ENCODE measurements at regions not wholly inside any gene's neighbourhood (a gene's known extent, or its start where the extent isn't known, plus 50 kb on each side); places are given as distances from the start of the nearest gene placed in this dataset.

DNA sequence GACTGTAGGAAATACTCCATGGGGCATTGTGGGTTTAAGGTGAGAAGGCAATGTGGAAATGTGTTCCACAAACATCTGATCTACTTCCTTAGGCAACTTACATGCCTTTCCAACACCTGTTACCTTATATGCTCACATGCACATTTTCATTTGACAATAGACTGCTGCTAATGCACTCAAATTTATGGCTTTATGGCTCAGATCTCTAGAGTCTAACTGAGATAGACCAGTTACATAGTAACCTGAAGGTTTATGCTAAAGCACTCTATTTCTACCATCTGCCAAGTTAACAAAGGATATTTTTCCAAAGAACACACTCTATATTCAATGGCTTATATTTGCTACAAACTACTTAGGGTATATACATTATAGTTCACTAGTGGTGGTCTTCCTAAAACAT, 969.0 kb downstream of the TECRL start:
- TF ChIP-seq POLR2A (IDR thresholded peaks at IDR 0.05) (no peak), POLR2AphosphoS5 (IDR thresholded peaks at IDR 0.05) (no peak)
- TF ChIP-seq, protein P1, sequence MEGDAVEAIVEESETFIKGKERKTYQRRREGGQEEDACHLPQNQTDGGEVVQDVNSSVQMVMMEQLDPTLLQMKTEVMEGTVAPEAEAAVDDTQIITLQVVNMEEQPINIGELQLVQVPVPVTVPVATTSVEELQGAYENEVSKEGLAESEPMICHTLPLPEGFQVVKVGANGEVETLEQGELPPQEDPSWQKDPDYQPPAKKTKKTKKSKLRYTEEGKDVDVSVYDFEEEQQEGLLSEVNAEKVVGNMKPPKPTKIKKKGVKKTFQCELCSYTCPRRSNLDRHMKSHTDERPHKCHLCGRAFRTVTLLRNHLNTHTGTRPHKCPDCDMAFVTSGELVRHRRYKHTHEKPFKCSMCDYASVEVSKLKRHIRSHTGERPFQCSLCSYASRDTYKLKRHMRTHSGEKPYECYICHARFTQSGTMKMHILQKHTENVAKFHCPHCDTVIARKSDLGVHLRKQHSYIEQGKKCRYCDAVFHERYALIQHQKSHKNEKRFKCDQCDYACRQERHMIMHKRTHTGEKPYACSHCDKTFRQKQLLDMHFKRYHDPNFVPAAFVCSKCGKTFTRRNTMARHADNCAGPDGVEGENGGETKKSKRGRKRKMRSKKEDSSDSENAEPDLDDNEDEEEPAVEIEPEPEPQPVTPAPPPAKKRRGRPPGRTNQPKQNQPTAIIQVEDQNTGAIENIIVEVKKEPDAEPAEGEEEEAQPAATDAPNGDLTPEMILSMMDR (IDR thresholded peaks at IDR 0.05): no peak
- H3K27me3 ChIP-seq (replicated peaks; ENCODE audit: insufficient read depth): no peaks in the 10 kb centered on the region
- no peaks in the 10 kb centered on the region for H3K36me3 ChIP-seq
- no peaks in the 10 kb centered on the region for H3K9me3 ChIP-seq
- no peak overlapping the region for H3K4me3 ChIP-seq
- no peaks in the 10 kb centered on the region for H3K4me1 ChIP-seq (replicated peaks)
- intact Hi-C loops (cut with DNase I): no loop called here
- no peak overlapping the region for H3K27ac ChIP-seq
- no peak for DNase-seq (ENCODE audit: low spot score)

DNA sequence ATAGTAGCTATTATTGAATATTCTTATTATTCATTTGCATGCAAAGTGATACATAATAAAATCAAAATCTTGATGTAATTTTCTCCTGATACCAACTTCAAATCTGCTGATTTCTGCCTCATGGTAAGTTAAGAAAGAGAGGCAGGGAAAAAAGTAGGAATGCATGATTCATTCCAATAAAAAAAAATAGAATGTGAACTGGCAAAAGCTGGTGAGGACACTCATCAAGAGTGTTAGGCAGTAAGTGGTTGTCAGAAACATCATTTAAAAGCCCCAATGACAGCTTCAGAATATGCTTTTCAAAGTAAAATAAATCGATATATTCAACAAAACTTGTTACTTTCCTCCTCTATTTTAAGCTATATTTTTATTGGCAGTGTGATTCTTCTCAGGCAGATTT, 979.1 kb downstream of the TECRL start:
- Histone ChIP-seq H3K4me1 (replicated peaks) (no peaks in the 10 kb centered on the region), H3K9me3 (no peaks in the 10 kb centered on the region), H3K36me3 (no peaks in the 10 kb centered on the region), H3K27ac (no peak overlapping the region), H3K27me3 (replicated peaks; ENCODE audit: insufficient read depth) (no peaks in the 10 kb centered on the region), H3K4me3 (no peak overlapping the region)
- TF ChIP-seq, protein P1 (IDR thresholded peaks at IDR 0.05): no peak
- TF ChIP-seq POLR2A (IDR thresholded peaks at IDR 0.05) (no peak), POLR2AphosphoS5 (IDR thresholded peaks at IDR 0.05) (no peak)
- WGBS: 69% methylated on average over 1 of the region's 1 CpG
- intact Hi-C loops (cut with DNase I): no loop called here
- no peak for DNase-seq (ENCODE audit: low spot score)

DNA sequence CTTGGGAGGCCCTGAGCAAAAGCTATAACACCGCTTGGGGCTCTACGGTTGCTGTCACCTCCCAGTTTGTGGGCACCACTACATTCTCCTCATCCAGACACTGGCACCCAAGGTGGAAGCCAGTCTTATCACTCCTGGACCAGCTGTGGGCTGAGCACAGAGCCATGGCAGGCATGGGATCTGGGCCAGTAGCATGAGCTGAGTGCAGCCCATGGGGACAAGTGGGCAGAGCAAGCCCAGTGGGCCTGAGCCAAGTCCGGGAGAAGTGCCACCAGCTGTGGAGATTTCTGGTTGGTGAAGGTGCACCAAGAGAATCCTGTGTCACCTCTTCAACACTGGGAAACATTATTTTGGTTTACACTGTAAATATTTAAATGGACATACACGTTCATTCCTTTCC, 1013.0 kb downstream of the TECRL start:
- Histone ChIP-seq H3K9me3 (no peaks in the 10 kb centered on the region), H3K27ac (no peak overlapping the region), H3K4me1 (replicated peaks) (no peaks in the 10 kb centered on the region), H3K36me3 (no peaks in the 10 kb centered on the region), H3K27me3 (replicated peaks; ENCODE audit: insufficient read depth) (no peaks in the 10 kb centered on the region), H3K4me3 (no peak overlapping the region)
- WGBS: 82% methylated on average over 4 of the region's 4 CpGs
- no peak for TF ChIP-seq POLR2AphosphoS5 (IDR thresholded peaks at IDR 0.05)
- no peak for TF ChIP-seq POLR2A (IDR thresholded peaks at IDR 0.05)
- TF ChIP-seq, protein P1 (IDR thresholded peaks at IDR 0.05): no peak
- DNase-seq (ENCODE audit: low spot score): no peak
- intact Hi-C loops (cut with DNase I): no loop called here

DNA sequence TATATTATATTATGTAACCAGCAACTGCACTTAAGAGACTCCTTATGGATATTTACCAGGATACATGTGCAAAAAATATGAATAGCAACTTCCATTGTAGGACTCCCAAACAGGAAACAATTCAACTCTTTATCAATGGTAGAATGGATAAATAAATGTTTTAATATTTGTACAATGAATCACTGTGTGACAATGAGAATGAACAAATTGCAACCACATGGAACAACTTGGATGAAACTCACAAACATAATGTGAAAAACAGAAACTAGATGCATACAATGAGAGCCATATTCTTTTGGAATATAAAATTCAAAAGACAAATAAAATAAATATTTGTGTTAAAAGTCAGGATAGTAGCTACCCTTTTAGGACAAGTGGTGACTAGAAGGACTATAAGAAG, 1015.7 kb downstream of the TECRL start:
- no peak overlapping the region for H3K4me3 ChIP-seq
- H3K27me3 ChIP-seq (replicated peaks; ENCODE audit: insufficient read depth): no peaks in the 10 kb centered on the region
- no peak for DNase-seq (ENCODE audit: low spot score)
- intact Hi-C loops (cut with DNase I): no loop called here
- H3K27ac ChIP-seq: no peak overlapping the region
- H3K9me3 ChIP-seq: no peaks in the 10 kb centered on the region
- H3K4me1 ChIP-seq (replicated peaks): no peaks in the 10 kb centered on the region
- no peaks in the 10 kb centered on the region for H3K36me3 ChIP-seq
- TF ChIP-seq POLR2AphosphoS5 (IDR thresholded peaks at IDR 0.05): no peak

DNA sequence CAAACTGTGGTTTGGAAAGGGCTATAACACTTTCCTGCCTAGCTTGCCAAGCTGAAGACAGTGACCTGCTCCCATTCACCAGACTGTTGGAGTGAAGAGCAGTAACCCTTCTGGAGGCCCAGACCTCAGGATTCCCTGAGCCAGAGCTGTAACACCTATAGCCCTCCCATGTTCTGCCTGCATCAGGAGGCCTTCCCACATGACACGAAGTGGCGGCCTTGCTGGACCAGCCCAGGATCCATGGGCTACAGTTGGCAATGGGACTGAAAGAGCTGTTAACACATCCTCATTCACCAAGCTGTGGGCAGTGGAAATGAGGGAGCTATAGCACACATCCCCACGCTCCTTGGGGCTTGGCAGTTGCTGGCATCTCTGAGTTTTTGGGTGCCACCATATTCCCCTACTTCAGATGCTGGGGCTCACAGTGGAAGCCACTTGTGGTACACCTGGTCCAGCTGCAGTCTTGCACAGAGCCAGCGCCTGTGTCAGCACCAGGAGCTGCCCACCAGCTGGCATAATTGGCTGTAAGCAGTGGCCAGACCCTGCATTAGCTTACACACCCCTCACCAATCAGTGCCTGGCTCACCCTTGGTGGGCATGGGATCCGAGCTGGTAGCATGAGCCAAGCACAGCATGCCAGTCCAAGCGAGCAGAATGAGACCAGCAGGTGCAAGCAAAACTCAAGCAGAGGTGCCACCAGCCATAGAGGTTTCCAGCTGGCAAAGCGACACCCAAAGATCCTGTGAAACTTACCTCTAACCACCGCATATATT, 1029.3 kb downstream of the TECRL start:
- no peaks in the 10 kb centered on the region for H3K36me3 ChIP-seq
- no peak overlapping the region for H3K27ac ChIP-seq
- intact Hi-C loops (cut with DNase I): no loop called here
- no peaks in the 10 kb centered on the region for H3K9me3 ChIP-seq
- DNase-seq (ENCODE audit: low spot score): no peak
- no peak overlapping the region for H3K4me3 ChIP-seq
- TF ChIP-seq, protein P1 (IDR thresholded peaks at IDR 0.05): no peak
- TF ChIP-seq POLR2AphosphoS5 (IDR thresholded peaks at IDR 0.05) (no peak), POLR2A (IDR thresholded peaks at IDR 0.05) (no peak)
- WGBS: 85% methylated on average over 8 of the region's 8 CpGs
- no peaks in the 10 kb centered on the region for H3K27me3 ChIP-seq (replicated peaks; ENCODE audit: insufficient read depth)
- H3K4me1 ChIP-seq (replicated peaks): no peaks in the 10 kb centered on the region

Data from prostate gland (tissue), 2 donors.